ENCODE measurements at regions not wholly inside any gene's neighbourhood (a gene's known extent, or its start where the extent isn't known, plus 50 kb on each side); places are given as distances from the start of the nearest gene placed in this dataset.

DNA sequence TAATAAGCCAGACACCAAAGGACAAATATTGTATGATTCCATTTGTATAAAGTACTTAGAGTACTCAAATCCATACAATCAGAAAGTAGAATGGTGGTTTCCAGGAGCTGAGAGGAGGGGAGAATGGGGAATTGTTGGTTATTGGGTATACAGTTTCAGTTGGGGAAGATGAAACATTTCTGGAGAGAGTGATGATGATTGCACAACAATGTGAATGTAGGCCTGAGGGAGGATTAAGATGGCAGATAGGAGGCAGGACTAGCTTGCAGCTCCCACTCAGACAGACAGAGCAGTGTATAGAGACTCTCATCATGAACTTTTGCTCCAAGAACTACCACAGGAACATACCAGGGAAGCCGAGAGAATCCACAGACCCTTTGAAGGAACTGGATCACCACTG, 75.7 kb upstream of the PAK3 start:
- TF ChIP-seq TCF7L2 (IDR thresholded peaks at IDR 0.05; ENCODE audit: low read depth, low read length) (no peak), POLR2AphosphoS5 (IDR thresholded peaks at IDR 0.05; ENCODE audit: low read depth, low read length) (no peak), SIN3A (IDR thresholded peaks at IDR 0.05; ENCODE audit: borderline replicate concordance, insufficient read depth, low read depth, low read length) (no peak)
- TF ChIP-seq, protein P1, sequence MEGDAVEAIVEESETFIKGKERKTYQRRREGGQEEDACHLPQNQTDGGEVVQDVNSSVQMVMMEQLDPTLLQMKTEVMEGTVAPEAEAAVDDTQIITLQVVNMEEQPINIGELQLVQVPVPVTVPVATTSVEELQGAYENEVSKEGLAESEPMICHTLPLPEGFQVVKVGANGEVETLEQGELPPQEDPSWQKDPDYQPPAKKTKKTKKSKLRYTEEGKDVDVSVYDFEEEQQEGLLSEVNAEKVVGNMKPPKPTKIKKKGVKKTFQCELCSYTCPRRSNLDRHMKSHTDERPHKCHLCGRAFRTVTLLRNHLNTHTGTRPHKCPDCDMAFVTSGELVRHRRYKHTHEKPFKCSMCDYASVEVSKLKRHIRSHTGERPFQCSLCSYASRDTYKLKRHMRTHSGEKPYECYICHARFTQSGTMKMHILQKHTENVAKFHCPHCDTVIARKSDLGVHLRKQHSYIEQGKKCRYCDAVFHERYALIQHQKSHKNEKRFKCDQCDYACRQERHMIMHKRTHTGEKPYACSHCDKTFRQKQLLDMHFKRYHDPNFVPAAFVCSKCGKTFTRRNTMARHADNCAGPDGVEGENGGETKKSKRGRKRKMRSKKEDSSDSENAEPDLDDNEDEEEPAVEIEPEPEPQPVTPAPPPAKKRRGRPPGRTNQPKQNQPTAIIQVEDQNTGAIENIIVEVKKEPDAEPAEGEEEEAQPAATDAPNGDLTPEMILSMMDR (IDR thresholded peaks at IDR 0.05): no peak
- TF ChIP-seq, protein P2, sequence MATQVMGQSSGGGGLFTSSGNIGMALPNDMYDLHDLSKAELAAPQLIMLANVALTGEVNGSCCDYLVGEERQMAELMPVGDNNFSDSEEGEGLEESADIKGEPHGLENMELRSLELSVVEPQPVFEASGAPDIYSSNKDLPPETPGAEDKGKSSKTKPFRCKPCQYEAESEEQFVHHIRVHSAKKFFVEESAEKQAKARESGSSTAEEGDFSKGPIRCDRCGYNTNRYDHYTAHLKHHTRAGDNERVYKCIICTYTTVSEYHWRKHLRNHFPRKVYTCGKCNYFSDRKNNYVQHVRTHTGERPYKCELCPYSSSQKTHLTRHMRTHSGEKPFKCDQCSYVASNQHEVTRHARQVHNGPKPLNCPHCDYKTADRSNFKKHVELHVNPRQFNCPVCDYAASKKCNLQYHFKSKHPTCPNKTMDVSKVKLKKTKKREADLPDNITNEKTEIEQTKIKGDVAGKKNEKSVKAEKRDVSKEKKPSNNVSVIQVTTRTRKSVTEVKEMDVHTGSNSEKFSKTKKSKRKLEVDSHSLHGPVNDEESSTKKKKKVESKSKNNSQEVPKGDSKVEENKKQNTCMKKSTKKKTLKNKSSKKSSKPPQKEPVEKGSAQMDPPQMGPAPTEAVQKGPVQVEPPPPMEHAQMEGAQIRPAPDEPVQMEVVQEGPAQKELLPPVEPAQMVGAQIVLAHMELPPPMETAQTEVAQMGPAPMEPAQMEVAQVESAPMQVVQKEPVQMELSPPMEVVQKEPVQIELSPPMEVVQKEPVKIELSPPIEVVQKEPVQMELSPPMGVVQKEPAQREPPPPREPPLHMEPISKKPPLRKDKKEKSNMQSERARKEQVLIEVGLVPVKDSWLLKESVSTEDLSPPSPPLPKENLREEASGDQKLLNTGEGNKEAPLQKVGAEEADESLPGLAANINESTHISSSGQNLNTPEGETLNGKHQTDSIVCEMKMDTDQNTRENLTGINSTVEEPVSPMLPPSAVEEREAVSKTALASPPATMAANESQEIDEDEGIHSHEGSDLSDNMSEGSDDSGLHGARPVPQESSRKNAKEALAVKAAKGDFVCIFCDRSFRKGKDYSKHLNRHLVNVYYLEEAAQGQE (IDR thresholded peaks at IDR 0.05; ENCODE audit: insufficient read depth in 1 of 2, low read depth in 2 of 2, low read length in 1 of 2): no peak

All from Panc1 (cell line).